A549 (cell line): ENCODE measurements at regions not wholly inside any gene's neighbourhood (a gene's known extent, or its start where the extent isn't known, plus 50 kb on each side); places are given as distances from the start of the nearest gene placed in this dataset.

Experiments used
- ATAC-seq, 2 experiments: fragments of 200-7000 bp in 1 of 2; fragments of >200 bp in 1 of 2; cut with Nextera tagmentation in 1 of 2; cut with Tn5 transposase in 1 of 2; 3 replicates each; pipeline versions ENCODE4 v1.8.0 to v1.9.1; 2018 to 2020; ENCODE audit warnings: mild to moderate bottlenecking in 1 of 2, moderate library complexity in 1 of 2
- CTCF ChIA-PET: fragments of 300-600 bp; sonication (Branson Sonifier 250); formaldehyde crosslinking; extraction: SDS; loops from one replicate; lab custom pipeline; 2021; ENCODE audit warnings: antibody characterized with exemption, inconsistent platforms; lab: Yijun Ruan, JAX
- POLR2A ChIA-PET: fragments of 350-600 bp; formaldehyde crosslinking; extraction: SDS; loops from one replicate; lab custom pipeline; 2021; ENCODE audit warnings: antibody characterized with exemption, inconsistent platforms; lab: Yijun Ruan, JAX
- DNase-seq, 2 experiments: peaks; one replicate each; pipeline versions ENCODE4 v3.0.0 to v3.0.0-alpha.2; 2011 to 2016; ENCODE audit warnings: low read depth in 1 of 2, low spot score in 1 of 2
- FAIRE-seq: peaks from 2 replicates; lab custom pipeline; 2011; peaks lifted over from hg19 to GRCh38; lab: Jason Lieb, UNC
- H3K27ac ChIP-seq, 2 experiments: fragments of >200 bp; sonication (Bioruptor Twin); formaldehyde crosslinking; 3 replicates each; pipeline ENCODE4 v1.5.1; 2016 to 2017
- H3K4me1 ChIP-seq: fragments of >200 bp; sonication (Bioruptor Twin); formaldehyde crosslinking; 3 replicates; pipeline ENCODE4 v1.6.1; 2016
- H3K4me2 ChIP-seq: fragments of >200 bp; sonication (Bioruptor Twin); formaldehyde crosslinking; 3 replicates; pipeline ENCODE4 v1.6.1; 2016
- H3K4me3 ChIP-seq: fragments of >200 bp; sonication (Bioruptor Twin); formaldehyde crosslinking; 3 replicates; pipeline ENCODE4 v1.5.1; 2016
- H3K9me3 ChIP-seq: fragments of >200 bp; sonication (Bioruptor Twin); formaldehyde crosslinking; 3 replicates; pipeline ENCODE4 v1.6.1; 2016
- CBX8 ChIP-seq: fragments of 200-600 bp; sonication (generic); IDR thresholded peaks from 2 replicates; pipeline ENCODE4 v1.6.1; 2016
- FOSB ChIP-seq: fragments of 250-450 bp; sonication (Bioruptor Pico); IDR thresholded peaks from 2 replicates; pipeline ENCODE4 v1.5.0; 2020; ENCODE audit warnings: mild to moderate bottlenecking, moderate library complexity
- HOXB5 ChIP-seq: fragments of 250-450 bp; sonication (Bioruptor Pico); IDR thresholded peaks from 2 replicates; pipeline ENCODE4 v1.5.0; 2020; ENCODE audit warnings: mild to moderate bottlenecking, moderate library complexity
- NFE2L2 ChIP-seq: fragments of 150-350 bp; conservative IDR thresholded peaks from 2 replicates; pipeline ENCODE4 v1.6.1; 2014; ENCODE audit warnings: low read length
- NR3C1 ChIP-seq: fragments of >200 bp; sonication (Bioruptor Twin); formaldehyde crosslinking; IDR thresholded peaks from 3 replicates; pipeline ENCODE4 v1.6.1; 2017
- RAD21 ChIP-seq, 2 experiments: fragments of >200 bp in 1 of 2; sonication (Bioruptor Twin) in 1 of 2; formaldehyde crosslinking in 1 of 2; IDR thresholded peaks in 1 of 2; conservative IDR thresholded peaks in 1 of 2; 2 replicates in 1 of 2; 3 replicates in 1 of 2; pipeline ENCODE4 v1.6.1; 2012 to 2018; ENCODE audit warnings: inconsistent platforms in 1 of 2
- RARB ChIP-seq: fragments of 250-450 bp; sonication (Bioruptor Pico); IDR thresholded peaks from 2 replicates; pipeline ENCODE4 v1.8.0; 2021; ENCODE audit warnings: mild to moderate bottlenecking, moderate library complexity
- WGBS: methylation state at CpG from one replicate; pipeline ENCODE4 v1.1.6; 2017; ENCODE audit errors: missing lambda C conversion rate; 5-methylcytosine and 5-hydroxymethylcytosine counted together
- small RNA-seq, 6 experiments: library from RNA; depleted of rRNA; stranded (forward); fragments of <200 nt; gene quantifications; one replicate each; pipeline ENCODE3, GENCODE V24; 2012
- TF ChIP-seq, protein P1 (sequence below): fragments of 150-350 bp; IDR thresholded peaks from 2 replicates; pipeline ENCODE4 v1.6.1; 2014; ENCODE audit warnings: low read depth, mild to moderate bottlenecking, low read length

DNA sequence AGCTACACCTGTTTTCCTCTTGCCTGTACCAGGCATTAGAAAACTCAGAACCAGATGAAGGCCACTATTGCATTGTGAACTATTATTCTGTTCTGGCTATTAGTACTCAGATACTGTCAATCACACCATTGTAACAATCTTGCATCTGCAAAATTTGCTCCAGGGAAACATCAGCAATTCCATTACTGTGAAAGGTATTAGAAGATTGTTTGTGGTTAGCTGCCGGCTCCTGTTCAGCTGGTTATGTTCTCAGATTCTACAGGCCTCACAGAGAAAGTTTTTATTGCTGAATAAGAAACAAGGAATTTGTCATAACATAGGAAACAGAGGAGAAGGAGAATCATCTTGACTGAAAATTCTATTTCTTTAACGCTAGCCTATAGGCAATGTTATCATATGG, 179.9 kb downstream of the PLOD2 start:
- FAIRE-seq (no peak), ATAC-seq (no peak), DNase-seq (no peak)
- POLR2A ChIA-PET: no interaction called here
- CTCF ChIA-PET: no interaction called here
- Histone ChIP-seq H3K9me3 (no peaks in the 10 kb centered on the region), H3K27ac (no peak overlapping the region), H3K4me1 (no peaks in the 10 kb centered on the region), H3K4me2 (no peak overlapping the region), H3K4me3 (no peak overlapping the region)
- 30% methylated on average over 2 of the region's 2 CpGs for WGBS
- TF ChIP-seq RARB (CRISPR knock-in tag): no peak
- TF ChIP-seq CBX8: no peak
- TF ChIP-seq NFE2L2: no peak
- no peak for TF ChIP-seq NR3C1
- TF ChIP-seq FOSB (CRISPR knock-in tag): no peak
- no peak for TF ChIP-seq RAD21 (conservative IDR thresholded peaks at IDR 0.05 in 1 of 2, IDR thresholded peaks at IDR 0.05 in 1 of 2)
- TF ChIP-seq, protein P1, sequence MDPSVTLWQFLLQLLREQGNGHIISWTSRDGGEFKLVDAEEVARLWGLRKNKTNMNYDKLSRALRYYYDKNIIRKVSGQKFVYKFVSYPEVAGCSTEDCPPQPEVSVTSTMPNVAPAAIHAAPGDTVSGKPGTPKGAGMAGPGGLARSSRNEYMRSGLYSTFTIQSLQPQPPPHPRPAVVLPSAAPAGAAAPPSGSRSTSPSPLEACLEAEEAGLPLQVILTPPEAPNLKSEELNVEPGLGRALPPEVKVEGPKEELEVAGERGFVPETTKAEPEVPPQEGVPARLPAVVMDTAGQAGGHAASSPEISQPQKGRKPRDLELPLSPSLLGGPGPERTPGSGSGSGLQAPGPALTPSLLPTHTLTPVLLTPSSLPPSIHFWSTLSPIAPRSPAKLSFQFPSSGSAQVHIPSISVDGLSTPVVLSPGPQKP: no peak

GRCh38 chr3:145983101-145983500, 177.9 kb downstream of the PLOD2 start:
- Histone ChIP-seq H3K9me3 (no peaks in the 10 kb centered on the region), H3K4me2 (no peak overlapping the region), H3K4me3 (no peak overlapping the region), H3K27ac (no peak overlapping the region), H3K4me1 (no peaks in the 10 kb centered on the region)
- FAIRE-seq (no peak), DNase-seq (no peak), ATAC-seq (no peak)
- TF ChIP-seq HOXB5 (CRISPR knock-in tag): no peak
- CTCF ChIA-PET: no interaction called here
- POLR2A ChIA-PET: no interaction called here
- WGBS: 23% methylated on average over 4 of the region's 4 CpGs

Small RNAs in the stretch of these regions (small RNA-seq; reads per million reads assigned to genes)
- gene RNA5SP144: 0 reads per million in 6 experiments
